Thyroid gland (tissue), 4 donors: ENCODE measurements at regions not wholly inside any gene's neighbourhood (a gene's known extent, or its start where the extent isn't known, plus 50 kb on each side); places are given as distances from the start of the nearest gene placed in this dataset.
"Not testable (repeated sequence)": the region's sequence is repeated elsewhere in the genome, so short reads cannot be mapped to it uniquely, and the experiment has no call there.

Experiments
- DNase-seq, 2 donors: peaks; one replicate each; pipeline ENCODE4 v3.0.0-alpha.2; 2019
- H3K27ac ChIP-seq, 3 donors: fragments of 200-600 bp; sonication (generic); 1 replicate in 2 of 3; 2 replicates in 1 of 3; pipeline ENCODE4 v1.5.1; 2016 to 2019; ENCODE audit warnings: mild to moderate bottlenecking in 1 of 3, moderate library complexity in 1 of 3
- H3K27me3 ChIP-seq: fragments of 200-600 bp; sonication (generic); one replicate; pipeline ENCODE4 v1.5.1; 2019
- H3K36me3 ChIP-seq, 2 donors: fragments of 200-600 bp; sonication (generic); one replicate each; pipeline ENCODE4 v1.5.1; 2016 to 2019
- H3K4me1 ChIP-seq, 2 donors: fragments of 200-600 bp; sonication (generic); one replicate each; pipeline ENCODE4 v1.5.1; 2017 to 2019
- H3K4me3 ChIP-seq, 3 donors: fragments of 200-600 bp; sonication (generic); replicated peaks in 1 of 3; 1 replicate in 2 of 3; 2 replicates in 1 of 3; pipeline ENCODE4 v1.5.1; 2016; ENCODE audit warnings: mild to moderate bottlenecking in 1 of 3
- H3K9me3 ChIP-seq: fragments of 200-600 bp; sonication (generic); one replicate; pipeline ENCODE4 v1.5.1; 2017
- CTCF ChIP-seq, 6 experiments: fragments of 200-600 bp in 3 of 6; fragments of 450-650 bp in 3 of 6; sonication (generic) in 3 of 6; IDR thresholded peaks; one replicate each; pipeline ENCODE4 v1.5.1; 2016 to 2019; ENCODE audit warnings: antibody characterized with exemption in 6 of 6, mild to moderate bottlenecking in 2 of 6, inconsistent platforms in 1 of 6, moderate library complexity in 1 of 6
- POLR2A ChIP-seq, 2 donors: fragments of 450-650 bp; IDR thresholded peaks; one replicate each; pipeline ENCODE4 v1.6.1; 2017; ENCODE audit warnings: antibody characterized with exemption in 2 of 2, mild to moderate bottlenecking in 2 of 2, moderate library complexity in 1 of 2
- WGBS, 2 donors: methylation state at CpG; one replicate each; pipeline ENCODE4 v1.1.5; 2017; 5-methylcytosine and 5-hydroxymethylcytosine counted together
- intact Hi-C: fragments of 100-400 bp; cut with DNase I; formaldehyde crosslinking; loops from one replicate; pipeline ENCODE4 v1.15.1; 2023

- H3K4me3 ChIP-seq: no peak overlapping the region
- intact Hi-C loops: no loop called here
- no peak for DNase-seq
Measured at GRCh38 chr5:82882316-82882715, 194.9 kb downstream of the TMEM167A start.

GRCh38 chr5:82881571-82882174 lies 195.5 kb downstream of the TMEM167A start:
- Histone ChIP-seq H3K27me3 (no peaks in the 10 kb centered on the region), H3K4me3 (no peak overlapping the region), H3K27ac (no peak overlapping the region), H3K4me1 (peaks cover 0 to under 1% of the 10 kb centered on the region in 2 donors), H3K9me3 (no peaks in the 10 kb centered on the region), H3K36me3 (no peaks in the 10 kb centered on the region)
- TF ChIP-seq CTCF (IDR thresholded peaks at IDR 0.05) (no peak), POLR2A (IDR thresholded peaks at IDR 0.05) (no peak)
- DNase-seq: no peak
- intact Hi-C loops: no loop called here
- WGBS, 2 donors: 81 to 85% methylated on average over 2 of the region's 2 CpGs

More at GRCh38 chr5:82882316-82882715, 194.9 kb downstream of the TMEM167A start:
- H3K4me1 ChIP-seq: peaks cover 0 to 7% of the 10 kb centered on the region in 2 donors
- H3K9me3 ChIP-seq: no peaks in the 10 kb centered on the region
- H3K27me3 ChIP-seq: no peaks in the 10 kb centered on the region
- H3K27ac ChIP-seq: no peak overlapping the region
- TF ChIP-seq POLR2A (IDR thresholded peaks at IDR 0.05): no peak
- no peaks in the 10 kb centered on the region for H3K36me3 ChIP-seq

- Histone ChIP-seq H3K27ac (no peak overlapping the region), H3K9me3 (no peaks in the 10 kb centered on the region), H3K27me3 (no peaks in the 10 kb centered on the region), H3K36me3 (no peaks in the 10 kb centered on the region), H3K4me3 (no peak overlapping the region), H3K4me1 (no peaks in the 10 kb centered on the region)
- WGBS, 2 donors: 87% methylated on average over 1 of the region's 1 CpG
- intact Hi-C loops: no loop called here
- DNase-seq: no peak
- TF ChIP-seq POLR2A (IDR thresholded peaks at IDR 0.05) (no peak), CTCF (IDR thresholded peaks at IDR 0.05) (no peak)
Measured at GRCh38 chr5:82879089-82879488, 198.1 kb downstream of the TMEM167A start.

GRCh38 chr5:82873452-82873851 lies 203.7 kb downstream of the TMEM167A start:
- TF ChIP-seq POLR2A (IDR thresholded peaks at IDR 0.05): no peak
- no peak for TF ChIP-seq CTCF (IDR thresholded peaks at IDR 0.05)
- DNase-seq: no peak
- no peaks in the 10 kb centered on the region for H3K4me1 ChIP-seq
- H3K27me3 ChIP-seq: no peaks in the 10 kb centered on the region
- no peak overlapping the region for H3K4me3 ChIP-seq
- no peak overlapping the region for H3K27ac ChIP-seq
- H3K36me3 ChIP-seq: no peaks in the 10 kb centered on the region
- 43 to 54% methylated on average over 2 of the region's 2 CpGs for WGBS, 2 donors
- no peaks in the 10 kb centered on the region for H3K9me3 ChIP-seq
- intact Hi-C loops: no loop called here

GRCh38 chr5:82872321-82873288 lies 204.6 kb downstream of the TMEM167A start:
- DNase-seq, H3K4me3 ChIP-seq, intact Hi-C loops, H3K4me1 ChIP-seq, H3K27me3 ChIP-seq, H3K27ac ChIP-seq, H3K36me3 ChIP-seq, H3K9me3 ChIP-seq: not testable (repeated sequence)
- WGBS, 2 donors: 82 to 95% methylated on average over 19 to 30 of the region's 30 CpGs

- TF ChIP-seq POLR2A (IDR thresholded peaks at IDR 0.05) (no peak), CTCF (IDR thresholded peaks at IDR 0.05) (no peak)
- WGBS, 2 donors: 83 to 85% methylated on average over 3 of the region's 3 CpGs
Measured at GRCh38 chr5:82865625-82866024, 211.6 kb downstream of the TMEM167A start.

More at GRCh38 chr5:82865625-82866024, 211.6 kb downstream of the TMEM167A start:
- H3K9me3 ChIP-seq: no peaks in the 10 kb centered on the region
- H3K4me1 ChIP-seq: no peaks in the 10 kb centered on the region
- intact Hi-C loops: no loop called here
- no peaks in the 10 kb centered on the region for H3K36me3 ChIP-seq
- H3K4me3 ChIP-seq: no peak overlapping the region
- H3K27me3 ChIP-seq: no peaks in the 10 kb centered on the region
- DNase-seq: no peak
- no peak overlapping the region for H3K27ac ChIP-seq
